B cell (primary cell): ENCODE measurements at regions not wholly inside any gene's neighbourhood (a gene's known extent, or its start where the extent isn't known, plus 50 kb on each side); places are given as distances from the start of the nearest gene placed in this dataset.

Experiments
- ATAC-seq: fragments of 200-7000 bp; cut with Tn5 transposase; one replicate; pipeline ENCODE4 v1.10.0; 2021; ENCODE audit warnings: low read depth, mild to moderate bottlenecking, moderate number of reproducible peaks, moderate library complexity
- CTCF ChIA-PET: fragments of 350-600 bp; sonication (Branson Sonifier 250); formaldehyde crosslinking; loops from one replicate; lab custom pipeline; 2021; ENCODE audit warnings: antibody characterized with exemption, inconsistent platforms; lab: Charles Lee
- POLR2A ChIA-PET: fragments of 350-600 bp; sonication (Branson Sonifier 250); formaldehyde crosslinking; loops from one replicate; lab custom pipeline; 2021; ENCODE audit warnings: antibody characterized with exemption; lab: Charles Lee
- DNase-seq: peaks from one replicate; pipeline ENCODE4 v3.0.0; 2013
- H2AFZ ChIP-seq: 2 replicates; pipeline ENCODE4 v1.6.1; 2012; ENCODE audit warnings: mild to moderate bottlenecking, low read depth, low read length; ENCODE audit not compliant: insufficient read depth, poor library complexity, severe bottlenecking
- H3K27ac ChIP-seq, 2 donors: 1 replicate in 1 of 2; 2 replicates in 1 of 2; pipeline ENCODE4 v1.5.1; 2012 to 2013; ENCODE audit warnings: low read length in 2 of 2, mild to moderate bottlenecking in 2 of 2, moderate library complexity in 1 of 2
- H3K27me3 ChIP-seq, 4 experiments: fragments of 200-600 bp in 1 of 4; sonication (generic) in 1 of 4; replicated peaks in 1 of 4; 1 replicate in 2 of 4; 2 replicates in 2 of 4; pipeline versions ENCODE4 v1.6.1 to v1.7.0; 2013 to 2016; ENCODE audit warnings: low read length in 3 of 4, mild to moderate bottlenecking in 2 of 4, mixed read lengths in 1 of 4, moderate library complexity in 1 of 4; ENCODE audit not compliant: insufficient read depth in 4 of 4, control insufficient read depth in 3 of 4; ENCODE audit errors: control extremely low read depth in 1 of 4
- H3K36me3 ChIP-seq, 2 experiments: replicated peaks in 1 of 2; 1 replicate in 1 of 2; 2 replicates in 1 of 2; pipeline versions ENCODE4 v1.6.1 to v1.7.1; 2013; ENCODE audit warnings: low read length in 1 of 2; ENCODE audit not compliant: insufficient read depth in 2 of 2, control insufficient read depth in 1 of 2; ENCODE audit errors: control extremely low read depth in 1 of 2, extremely low read depth in 1 of 2
- H3K4me1 ChIP-seq, 2 donors: fragments of 200-600 bp in 1 of 2; sonication (generic) in 1 of 2; 1 replicate in 1 of 2; 2 replicates in 1 of 2; pipeline versions ENCODE4 v1.5.1 to v1.6.1; 2013 to 2017; ENCODE audit warnings: low read length in 2 of 2; ENCODE audit not compliant: control insufficient read depth in 2 of 2, insufficient read depth in 2 of 2
- H3K4me2 ChIP-seq: replicated peaks from 2 replicates; pipeline ENCODE3; 2012; ENCODE audit warnings: mild to moderate bottlenecking, low read depth, low read length; ENCODE audit not compliant: poor library complexity, severe bottlenecking
- H3K4me3 ChIP-seq, 5 experiments: fragments of 200-600 bp in 1 of 5; sonication (generic) in 1 of 5; 1 replicate in 3 of 5; 2 replicates in 2 of 5; pipeline versions ENCODE4 v1.5.1 to v1.7.0; 2011 to 2016; ENCODE audit warnings: low read length in 4 of 5, mild to moderate bottlenecking in 4 of 5, low read depth in 2 of 5, control low read depth in 1 of 5, moderate library complexity in 1 of 5; ENCODE audit not compliant: insufficient read depth in 1 of 5; ENCODE audit errors: control extremely low read depth in 1 of 5, extremely low read depth in 1 of 5
- H3K79me2 ChIP-seq: fragments of 200-600 bp; sonication (generic); one replicate; pipeline ENCODE4 v1.6.0; 2016; ENCODE audit warnings: low read length; ENCODE audit not compliant: control insufficient read depth, insufficient read depth
- H3K9ac ChIP-seq: fragments of 200-600 bp; sonication (generic); 2 replicates; pipeline ENCODE4 v1.6.1; 2017; ENCODE audit warnings: mild to moderate bottlenecking, low read length, moderate library complexity
- H3K9me3 ChIP-seq, 3 donors: one replicate each; pipeline versions ENCODE4 v1.6.1 to v1.7.1; 2013; ENCODE audit warnings: low read length in 2 of 3; ENCODE audit not compliant: control insufficient read depth in 2 of 3, insufficient read depth in 1 of 3; ENCODE audit errors: control extremely low read depth in 1 of 3
- H4K20me1 ChIP-seq: 2 replicates; pipeline ENCODE4 v1.6.0; 2012; ENCODE audit warnings: mild to moderate bottlenecking, low read length; ENCODE audit not compliant: insufficient read depth, control insufficient read depth, poor library complexity, severe bottlenecking
- H3K27ac Mint-ChIP-seq: one replicate; pipeline ENCODE4 v1.8.0; 2021; ENCODE audit warnings: mixed read lengths
- H3K27me3 Mint-ChIP-seq: one replicate; pipeline ENCODE4 v1.8.0; 2021; ENCODE audit warnings: mixed read lengths
- H3K4me1 Mint-ChIP-seq: one replicate; pipeline ENCODE4 v1.8.0; 2021; ENCODE audit warnings: mixed read lengths
- H3K4me3 Mint-ChIP-seq: one replicate; pipeline ENCODE4 v1.8.0; 2021; ENCODE audit warnings: mixed read lengths
- H3K9me3 Mint-ChIP-seq: one replicate; pipeline ENCODE4 v1.8.0; 2022; ENCODE audit warnings: mixed read lengths; ENCODE audit not compliant: insufficient read depth
- CTCF ChIP-seq: fragments of 200-600 bp; IDR thresholded peaks from one replicate; pipeline ENCODE4 v1.8.0; 2022; ENCODE audit warnings: antibody characterized with exemption, mild to moderate bottlenecking
- EZH2 ChIP-seq: IDR thresholded peaks from 2 replicates; pipeline ENCODE4 v1.6.1; 2012; ENCODE audit warnings: borderline replicate concordance, low read depth, mild to moderate bottlenecking, moderate library complexity, low read length; ENCODE audit not compliant: insufficient read depth, poor library complexity, severe bottlenecking
- WGBS: methylation state at CpG from one replicate; pipeline ENCODE4 v1.1.5; 2013; ENCODE audit warnings: missing lambda C conversion rate; ENCODE audit not compliant: insufficient coverage; 5-methylcytosine and 5-hydroxymethylcytosine counted together
- intact Hi-C: fragments of 100-400 bp; cut with micrococcal nuclease; formaldehyde crosslinking; loops from one replicate; pipeline ENCODE4 v1.10.0; 2022

GRCh38 chrX:13383907-13384306 is 64.1 kb upstream of the ATXN3L start:
- Histone ChIP-seq H2AFZ (no peak overlapping the region), H3K9me3 (peaks cover 0 to under 1% (median 0%) of the 10 kb centered on the region in 3 donors), H3K4me3 (no peak overlapping the region), H3K36me3 (no peaks in the 10 kb centered on the region), H3K4me1 (peaks cover 3 to 12% of the 10 kb centered on the region in 2 donors), H3K27me3 (no peaks in the 10 kb centered on the region), H4K20me1 (no peaks in the 10 kb centered on the region), H3K79me2 (no peaks in the 10 kb centered on the region), H3K27ac (peak overlapping the region; percentile 12 to 29), H3K4me2 (no peak overlapping the region), H3K9ac (no peak overlapping the region)
- Mint-ChIP-seq H3K27ac (peak overlapping the region; percentile 74), H3K9me3 (no peaks in the 10 kb centered on the region), H3K4me1 (peaks cover 20% of the 10 kb centered on the region), H3K4me3 (no peak overlapping the region), H3K27me3 (no peaks in the 10 kb centered on the region)
- ATAC-seq, result peak; percentile 43
- peak; percentile 18 for DNase-seq
- WGBS, result 43% methylated on average over 3 of the region's 5 CpGs
- intact Hi-C loops, result no loop called here
- ChIA-PET POLR2A (no interaction called here), CTCF (no interaction called here)
- TF ChIP-seq CTCF (no peak), EZH2 (no peak)

- DNase-seq, result no peak
- H3K4me2 ChIP-seq, result no peak overlapping the region
- CTCF ChIA-PET, result no interaction called here
These were observed 61.7 kb upstream of the ATXN3L start for GRCh38 chrX:13381514-13381913.

More at GRCh38 chrX:13381514-13381913, 61.7 kb upstream of the ATXN3L start:
- no CpG with 5 or more reads among the region's 2 CpGs for WGBS
- no peaks in the 10 kb centered on the region for H3K36me3 ChIP-seq
- H3K4me1 ChIP-seq, result peaks cover 3 to 12% of the 10 kb centered on the region in 2 donors
- H3K79me2 ChIP-seq, result no peaks in the 10 kb centered on the region
- no peaks in the 10 kb centered on the region for H3K27me3 ChIP-seq
- intact Hi-C loops, result no loop called here
- no peaks in the 10 kb centered on the region for H3K9me3 Mint-ChIP-seq
- H4K20me1 ChIP-seq, result no peaks in the 10 kb centered on the region
- H3K27ac Mint-ChIP-seq, result no peak overlapping the region
- POLR2A ChIA-PET, result no interaction called here
- peaks cover 14% of the 10 kb centered on the region for H3K4me1 Mint-ChIP-seq
- no peaks in the 10 kb centered on the region for H3K27me3 Mint-ChIP-seq
- peaks cover 0 to 6% (median 0%) of the 10 kb centered on the region in 3 donors for H3K9me3 ChIP-seq
- no peak for TF ChIP-seq CTCF
- TF ChIP-seq EZH2, result no peak
- no peak overlapping the region for H3K4me3 ChIP-seq
- no peak for ATAC-seq
- H2AFZ ChIP-seq, result no peak overlapping the region
- no peak overlapping the region for H3K27ac ChIP-seq
- H3K9ac ChIP-seq, result no peak overlapping the region
- H3K4me3 Mint-ChIP-seq, result no peak overlapping the region
